Stimulated activated naive CD8-positive, alpha-beta T cell treated with anti-CD3 and anti-CD28 coated beads, Interleukin-15, amount 100 ng/mL, for 72 hours (primary cell): ENCODE measurements at regions not wholly inside any gene's neighbourhood (a gene's known extent, or its start where the extent isn't known, plus 50 kb on each side); places are given as distances from the start of the nearest gene placed in this dataset.

Experiments
- ATAC-seq: fragments of 150-1000 bp; cut with Tn5 transposase; 2 replicates; pipeline ENCODE4 v1.10.0; 2021; ENCODE audit warnings: mild to moderate bottlenecking, moderate library complexity
- DNase-seq, 2 donors: peaks; one replicate each; pipeline ENCODE4 v3.0.0; 2021 to 2022
- H3K27ac Mint-ChIP-seq, 2 donors: one replicate each; pipeline ENCODE4 v1.8.0; 2022; ENCODE audit warnings: mild to moderate bottlenecking in 2 of 2, mixed read lengths in 2 of 2, moderate library complexity in 2 of 2
- H3K27me3 Mint-ChIP-seq: one replicate; pipeline ENCODE4 v1.8.0; 2022; ENCODE audit warnings: mixed read lengths
- H3K4me1 Mint-ChIP-seq: one replicate; pipeline ENCODE4 v1.8.0; 2022; ENCODE audit warnings: mild to moderate bottlenecking, mixed read lengths
- H3K4me3 Mint-ChIP-seq, 2 donors: one replicate each; pipeline ENCODE4 v1.8.0; 2022; ENCODE audit warnings: mild to moderate bottlenecking in 2 of 2, mixed read lengths in 2 of 2, moderate library complexity in 1 of 2
- H3K9me3 Mint-ChIP-seq, 2 donors: one replicate each; pipeline ENCODE4 v1.8.0; 2022; ENCODE audit warnings: mixed read lengths in 2 of 2

GRCh38 chr12:118850244-118850825 lies 131.0 kb upstream of the SRRM4 start:
- Mint-ChIP-seq H3K27me3 (peaks cover 6% of the 10 kb centered on the region), H3K27ac (no peak overlapping the region), H3K4me1 (no peaks in the 10 kb centered on the region), H3K9me3 (peaks cover 5 to 16% of the 10 kb centered on the region in 2 donors), H3K4me3 (no peak overlapping the region)
- no peak for ATAC-seq
- DNase-seq: no peak

GRCh38 chr12:118851891-118852290 lies 129.4 kb upstream of the SRRM4 start:
- Mint-ChIP-seq H3K27me3 (peaks cover 6% of the 10 kb centered on the region), H3K4me3 (no peak overlapping the region), H3K9me3 (peaks cover 0 to 10% of the 10 kb centered on the region in 2 donors), H3K27ac (no peak overlapping the region), H3K4me1 (no peaks in the 10 kb centered on the region)
- DNase-seq (no peak), ATAC-seq (no peak)

GRCh38 chr12:118853634-118854033 lies 127.7 kb upstream of the SRRM4 start:
- Mint-ChIP-seq H3K9me3 (peaks cover 0 to 19% of the 10 kb centered on the region in 2 donors), H3K27me3 (peaks cover 6% of the 10 kb centered on the region), H3K4me1 (no peaks in the 10 kb centered on the region), H3K27ac (no peak overlapping the region), H3K4me3 (no peak overlapping the region)
- ATAC-seq (no peak), DNase-seq (no peak)

- Mint-ChIP-seq H3K4me1 (no peaks in the 10 kb centered on the region), H3K27ac (no peak overlapping the region), H3K9me3 (peaks cover 0 to 19% of the 10 kb centered on the region in 2 donors), H3K27me3 (peaks cover 6% of the 10 kb centered on the region), H3K4me3 (no peak overlapping the region)
- ATAC-seq (no peak), DNase-seq (no peak)
Observed at GRCh38 chr12:118855858-118856257, 125.5 kb upstream of the SRRM4 start.

GRCh38 chr12:118866346-118866745 lies 115.0 kb upstream of the SRRM4 start:
- Mint-ChIP-seq H3K4me1 (no peaks in the 10 kb centered on the region), H3K27ac (no peak overlapping the region), H3K4me3 (no peak overlapping the region), H3K27me3 (no peaks in the 10 kb centered on the region), H3K9me3 (no peaks in the 10 kb centered on the region)
- ATAC-seq: no peak
- no peak for DNase-seq

- Mint-ChIP-seq H3K4me3 (no peak overlapping the region), H3K27ac (no peak overlapping the region), H3K9me3 (no peaks in the 10 kb centered on the region), H3K4me1 (no peaks in the 10 kb centered on the region), H3K27me3 (no peaks in the 10 kb centered on the region)
- ATAC-seq (no peak), DNase-seq (no peak)
Observed at GRCh38 chr12:118870551-118870950, 110.8 kb upstream of the SRRM4 start.

- Mint-ChIP-seq H3K9me3 (peaks cover 0 to 4% of the 10 kb centered on the region in 2 donors), H3K27me3 (no peaks in the 10 kb centered on the region), H3K4me1 (no peaks in the 10 kb centered on the region), H3K4me3 (no peak overlapping the region), H3K27ac (no peak overlapping the region)
- ATAC-seq (no peak), DNase-seq (no peak)
Observed at GRCh38 chr12:118874698-118875548, 106.4 kb upstream of the SRRM4 start.

- no peaks in the 10 kb centered on the region for H3K4me1 Mint-ChIP-seq
- no peak for DNase-seq
- no peak overlapping the region for H3K4me3 Mint-ChIP-seq
- no peak for ATAC-seq
- no peaks in the 10 kb centered on the region for H3K27me3 Mint-ChIP-seq
- peaks cover 10 to 15% of the 10 kb centered on the region in 2 donors for H3K9me3 Mint-ChIP-seq
- no peak overlapping the region for H3K27ac Mint-ChIP-seq
Observed at GRCh38 chr12:118880720-118881493, 100.4 kb upstream of the SRRM4 start.

GRCh38 chr12:118884226-118884625 lies 97.1 kb upstream of the SRRM4 start:
- H3K4me3 Mint-ChIP-seq: no peak overlapping the region
- ATAC-seq (no peak), DNase-seq (no peak)
- H3K27ac Mint-ChIP-seq: no peak overlapping the region
- H3K4me1 Mint-ChIP-seq: no peaks in the 10 kb centered on the region
- H3K27me3 Mint-ChIP-seq: no peaks in the 10 kb centered on the region
- peaks cover 11 to 12% of the 10 kb centered on the region in 2 donors for H3K9me3 Mint-ChIP-seq

- ATAC-seq: no peak
- H3K27ac Mint-ChIP-seq: no peak overlapping the region
- no peak for DNase-seq
Observed at GRCh38 chr12:118900993-118901392, 80.3 kb upstream of the SRRM4 start.

GRCh38 chr12:118908811-118909210 lies 72.5 kb upstream of the SRRM4 start:
- no peaks in the 10 kb centered on the region for H3K4me1 Mint-ChIP-seq
- ATAC-seq (no peak), DNase-seq (no peak)
- no peak overlapping the region for H3K4me3 Mint-ChIP-seq
- no peaks in the 10 kb centered on the region for H3K9me3 Mint-ChIP-seq
- H3K27ac Mint-ChIP-seq: no peak overlapping the region
- no peaks in the 10 kb centered on the region for H3K27me3 Mint-ChIP-seq

More at GRCh38 chr12:118900993-118901392, 80.3 kb upstream of the SRRM4 start:
- peaks cover 0 to 12% of the 10 kb centered on the region in 2 donors for H3K9me3 Mint-ChIP-seq
- H3K27me3 Mint-ChIP-seq: no peaks in the 10 kb centered on the region
- no peak overlapping the region for H3K4me3 Mint-ChIP-seq
- H3K4me1 Mint-ChIP-seq: no peaks in the 10 kb centered on the region

GRCh38 chr12:118912697-118913270 lies 68.6 kb upstream of the SRRM4 start:
- no peak for DNase-seq
- no peaks in the 10 kb centered on the region for H3K9me3 Mint-ChIP-seq
- H3K4me3 Mint-ChIP-seq: no peak overlapping the region

GRCh38 chr12:118921761-118922160 lies 59.6 kb upstream of the SRRM4 start:
- Mint-ChIP-seq H3K27me3 (no peaks in the 10 kb centered on the region), H3K4me1 (no peaks in the 10 kb centered on the region), H3K4me3 (no peak overlapping the region), H3K27ac (peak overlapping the region in 1 of 2 donors; percentile 35), H3K9me3 (no peaks in the 10 kb centered on the region)
- ATAC-seq (no peak), DNase-seq (no peak)

More at GRCh38 chr12:118912697-118913270, 68.6 kb upstream of the SRRM4 start:
- ATAC-seq: no peak
- Mint-ChIP-seq H3K27ac (no peak overlapping the region), H3K27me3 (no peaks in the 10 kb centered on the region), H3K4me1 (no peaks in the 10 kb centered on the region)

GRCh38 chr12:118922405-118922804 lies 58.9 kb upstream of the SRRM4 start:
- no peak overlapping the region for H3K4me3 Mint-ChIP-seq
- no peak overlapping the region for H3K27ac Mint-ChIP-seq
- H3K27me3 Mint-ChIP-seq: no peaks in the 10 kb centered on the region
- DNase-seq (no peak), ATAC-seq (no peak)
- no peaks in the 10 kb centered on the region for H3K4me1 Mint-ChIP-seq
- peaks cover under 1 to 2% of the 10 kb centered on the region in 2 donors for H3K9me3 Mint-ChIP-seq

GRCh38 chr12:118925407-118925806 lies 55.9 kb upstream of the SRRM4 start:
- Mint-ChIP-seq H3K27ac (no peak overlapping the region), H3K4me1 (no peaks in the 10 kb centered on the region), H3K27me3 (no peaks in the 10 kb centered on the region), H3K9me3 (peaks cover 7 to 13% of the 10 kb centered on the region in 2 donors), H3K4me3 (no peak overlapping the region)
- no peak for ATAC-seq
- DNase-seq: no peak
